DMS 273 treated with DMSO at 0.1 percent for 48 hours (cell line): ENCODE measurements at regions not wholly inside any gene's neighbourhood (a gene's known extent, or its start where the extent isn't known, plus 50 kb on each side); places are given as distances from the start of the nearest gene placed in this dataset.

Experiments used
- DNase-seq: peaks from one replicate; lab custom pipeline; 2025; lab: John Stamatoyannopoulos, UW

DNA sequence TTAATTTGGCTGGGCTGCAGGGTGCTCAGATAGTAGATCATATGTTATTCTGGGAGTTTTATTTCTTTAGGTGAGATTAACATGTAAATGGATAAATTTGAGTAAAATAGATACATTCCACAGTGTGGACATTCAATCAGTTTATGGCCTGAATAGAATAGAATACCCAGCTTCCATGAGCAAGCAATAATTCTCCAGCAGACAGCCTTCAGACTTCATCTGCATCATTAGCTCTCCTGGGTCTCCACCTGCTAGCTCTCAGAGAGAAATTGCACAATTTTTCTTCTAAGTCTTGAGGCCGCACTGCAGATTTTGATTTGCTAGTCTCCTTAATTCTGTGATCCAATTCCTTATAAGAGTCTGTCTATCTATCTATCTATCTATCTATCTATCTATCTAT, 420.3 kb upstream of the BOD1L1 start:
- DNase-seq = no peak

DNA sequence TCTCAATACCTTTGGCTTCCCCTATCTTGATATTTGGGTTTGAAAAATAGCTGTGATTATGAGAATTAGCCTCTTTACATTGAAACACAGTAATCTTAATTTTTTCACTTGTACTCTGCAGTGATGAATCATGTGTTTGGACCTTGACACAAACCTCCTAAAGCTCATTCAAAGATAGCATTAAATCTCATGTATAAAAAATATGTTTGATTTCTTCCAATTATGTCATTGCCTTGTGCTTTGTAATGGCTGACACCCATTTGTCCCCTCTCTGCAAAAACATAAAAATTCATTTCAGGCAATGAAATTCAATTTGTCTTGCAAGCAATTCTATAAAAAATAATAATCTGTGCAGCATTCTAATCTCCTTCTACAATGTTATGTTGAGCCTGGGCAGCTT, 422.4 kb upstream of the BOD1L1 start:
- no peak for DNase-seq

DNA sequence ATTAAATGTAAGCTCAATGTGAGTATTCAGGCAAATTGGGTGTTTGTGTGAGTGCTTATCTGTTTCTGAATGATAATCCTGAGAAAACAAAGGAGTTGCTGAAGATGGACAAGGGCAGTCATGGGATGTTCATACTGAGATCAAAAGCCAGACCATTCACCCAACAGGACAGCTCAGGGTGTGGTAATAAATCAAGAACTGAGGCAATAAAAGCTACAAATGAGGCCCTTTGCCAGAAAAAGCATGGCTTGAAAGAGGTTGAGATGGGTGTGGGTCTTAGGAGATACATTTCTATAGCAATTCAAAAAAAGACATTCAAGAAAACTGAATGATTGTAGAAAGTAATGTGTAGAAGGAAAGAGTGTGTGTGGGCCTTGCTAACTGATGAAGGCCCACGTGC, 425.8 kb upstream of the BOD1L1 start:
- DNase-seq = no peak

DNA sequence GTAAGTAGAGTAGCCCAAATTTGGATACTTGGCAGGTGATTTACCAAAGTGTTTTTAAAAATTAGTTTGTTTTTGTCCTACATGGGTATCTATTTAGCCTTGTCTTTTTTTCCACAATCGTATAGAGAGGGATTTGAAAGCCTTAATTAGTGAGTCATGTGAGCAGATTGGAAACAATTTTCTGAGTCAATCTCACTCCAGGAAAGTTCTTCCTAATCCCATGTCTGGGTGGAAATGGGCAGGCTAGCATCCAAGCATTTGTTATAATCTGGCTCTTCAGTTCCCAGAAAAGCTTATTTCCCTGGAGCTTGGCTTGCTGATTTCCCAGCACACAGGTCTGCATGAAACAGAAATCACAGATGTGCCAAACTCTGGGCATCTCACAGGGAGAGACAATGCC, 426.9 kb upstream of the BOD1L1 start:
- no peak for DNase-seq

DNA sequence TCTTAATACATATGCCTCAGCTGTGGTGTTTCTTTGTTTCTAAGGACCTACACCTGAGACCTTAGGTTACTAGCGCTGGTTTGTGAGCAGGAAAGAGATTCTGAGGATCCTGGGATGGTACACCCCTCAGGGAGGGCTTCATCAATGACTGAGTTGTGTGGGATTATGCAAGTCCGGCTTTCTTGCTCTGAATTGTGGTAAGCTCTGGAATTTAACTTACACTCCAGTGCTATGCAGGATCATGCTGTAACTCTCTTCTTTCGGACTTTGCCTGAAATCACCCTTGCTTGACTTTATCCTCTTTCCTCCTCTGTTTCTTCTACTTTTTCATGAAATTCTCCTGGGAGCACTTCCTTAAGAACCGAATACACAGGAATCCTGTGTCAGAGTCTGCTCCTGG, 431.5 kb upstream of the BOD1L1 start:
- no peak for DNase-seq

DNA sequence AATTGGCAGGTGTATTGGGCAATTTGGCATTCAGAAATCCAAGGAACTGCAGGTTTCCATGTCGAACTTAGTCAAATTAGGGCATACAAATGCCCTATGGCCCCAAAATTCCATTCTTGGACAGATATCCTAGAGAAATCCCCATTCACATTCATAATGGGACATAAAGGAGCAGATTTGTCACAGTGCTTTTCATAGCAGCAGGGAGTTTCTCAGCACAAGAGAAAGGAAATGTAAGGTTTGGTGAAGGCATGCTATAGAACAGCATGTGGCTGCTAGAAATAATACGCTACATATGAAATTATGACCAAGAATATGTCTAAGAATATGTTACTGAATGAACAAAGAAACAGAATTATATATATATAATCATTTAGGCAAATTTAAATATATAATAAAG, 437.5 kb upstream of the BOD1L1 start:
- no peak for DNase-seq

DNA sequence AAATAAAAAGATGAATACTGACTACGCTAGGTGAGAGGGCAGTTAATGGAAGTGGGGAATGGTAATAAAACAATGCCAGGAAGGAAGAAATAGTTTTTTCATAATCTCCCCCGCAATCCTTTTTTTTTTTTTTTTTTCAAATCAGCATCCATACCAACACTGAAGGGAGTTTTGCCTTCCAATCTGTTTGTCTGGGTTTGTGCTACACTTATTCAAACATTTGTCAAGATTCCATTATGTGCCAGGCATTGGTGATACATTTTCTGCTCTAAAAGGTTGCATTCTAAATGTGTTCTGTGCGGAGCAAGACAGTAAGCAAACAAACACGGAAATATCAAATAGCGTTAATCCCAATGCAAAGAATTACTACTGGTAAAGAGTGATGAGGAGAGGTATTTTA, 437.9 kb upstream of the BOD1L1 start:
- DNase-seq = no peak

DNA sequence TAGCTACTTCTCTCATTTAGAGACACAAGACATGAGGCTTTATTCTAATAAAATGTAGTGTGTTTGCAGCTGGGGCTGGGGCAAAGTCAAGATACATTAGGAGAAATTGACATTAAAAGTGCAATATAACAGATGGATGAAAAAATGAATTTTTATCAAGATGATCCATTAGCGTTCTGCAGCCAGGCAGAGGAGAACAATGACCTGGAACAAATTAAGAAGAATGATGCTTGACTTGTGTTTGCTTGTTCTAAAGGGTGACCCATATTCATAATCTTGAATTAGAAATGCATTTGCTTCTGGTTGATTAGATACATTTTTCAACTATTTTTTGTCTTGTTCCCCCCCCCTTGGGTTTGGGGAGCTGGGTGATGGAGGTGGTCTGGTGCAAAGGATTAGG, 439.5 kb upstream of the BOD1L1 start:
- no peak for DNase-seq

DNA sequence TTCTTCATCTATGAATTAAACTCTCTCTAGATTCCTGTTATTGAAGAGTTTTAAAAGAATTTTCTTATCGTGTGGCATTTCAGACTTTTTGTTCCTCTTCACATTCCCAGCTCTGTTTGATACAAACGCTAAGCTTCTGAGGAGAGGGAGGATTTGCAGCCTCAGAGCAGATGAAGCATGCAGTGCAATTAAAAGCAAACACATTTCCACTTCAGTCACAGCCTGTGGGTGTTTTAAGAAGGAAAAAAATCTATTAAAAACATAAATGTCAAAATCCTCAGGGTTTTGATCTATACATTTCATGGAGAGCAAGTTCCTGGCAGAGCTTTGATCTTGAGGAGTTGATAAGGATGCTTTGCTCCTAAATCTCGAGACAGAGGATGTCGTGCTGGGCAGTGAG, 442.4 kb upstream of the BOD1L1 start:
- DNase-seq = no peak

DNA sequence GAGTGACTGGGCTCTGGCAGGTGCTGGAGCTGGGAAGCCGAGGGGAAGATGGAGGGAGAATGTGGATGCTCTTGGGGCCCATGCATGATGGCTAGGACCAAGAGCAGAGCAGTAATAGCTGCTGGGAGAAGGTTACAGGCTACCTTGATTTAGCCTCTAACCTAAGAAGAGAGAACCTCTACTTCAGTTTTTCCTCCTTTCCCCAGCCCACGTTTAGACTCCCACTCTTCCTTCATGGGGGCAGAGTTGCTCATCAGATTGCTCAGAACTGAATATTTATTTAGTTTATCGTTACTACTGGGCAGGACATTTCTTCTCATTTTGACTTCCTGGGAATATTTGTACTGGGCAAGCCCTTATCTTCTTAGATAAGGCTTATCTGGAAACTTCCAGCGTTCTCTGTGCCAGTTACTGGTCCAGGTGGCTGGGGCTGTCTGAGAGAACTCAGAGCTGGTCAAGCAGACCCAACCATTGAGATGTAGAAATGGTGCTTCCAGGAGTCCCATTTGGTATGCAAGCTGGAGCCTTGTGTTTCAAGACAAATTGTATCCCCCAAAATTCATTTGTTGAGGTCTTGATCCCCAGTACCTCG, 442.9 kb upstream of the BOD1L1 start:
- no peak for DNase-seq

DNA sequence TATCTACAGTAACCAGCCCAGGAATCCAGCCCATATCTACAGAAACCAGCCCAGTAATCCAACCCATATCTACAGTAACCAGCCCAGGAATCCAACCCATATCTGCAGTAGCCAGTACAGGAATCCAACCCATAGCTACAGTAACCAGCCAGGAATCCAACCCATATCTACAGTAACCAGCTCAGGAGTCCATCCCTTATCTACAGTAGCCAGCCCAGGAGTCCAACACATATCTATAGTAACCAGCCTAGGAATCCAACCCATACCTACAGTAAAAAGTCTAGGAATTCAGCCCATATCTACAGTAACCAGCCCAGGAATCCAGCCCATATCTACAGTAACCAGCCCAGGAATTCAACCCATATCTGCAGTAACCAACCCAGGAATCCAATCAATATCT, 445.0 kb upstream of the BOD1L1 start:
- DNase-seq = no peak

DNA sequence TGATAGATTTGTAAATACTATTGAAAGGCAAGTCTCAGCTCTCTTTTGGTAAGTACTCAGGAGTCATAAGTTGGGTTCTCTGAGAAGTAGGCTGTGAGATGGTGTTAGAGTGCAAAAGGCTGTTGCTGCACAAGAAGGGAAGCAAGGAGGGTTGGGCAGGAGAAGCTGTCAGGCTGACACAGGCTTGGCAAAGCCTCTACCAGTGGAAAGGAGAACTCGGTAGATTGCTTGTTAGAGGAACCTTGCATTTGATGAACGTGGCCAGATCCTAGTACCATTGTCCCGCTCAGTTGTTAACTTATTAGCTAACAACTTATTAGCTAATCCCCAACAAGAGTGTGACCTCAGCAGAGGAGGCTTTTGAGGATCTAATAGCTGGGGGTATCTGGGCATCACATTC, 449.3 kb upstream of the BOD1L1 start:
- DNase-seq = no peak

DNA sequence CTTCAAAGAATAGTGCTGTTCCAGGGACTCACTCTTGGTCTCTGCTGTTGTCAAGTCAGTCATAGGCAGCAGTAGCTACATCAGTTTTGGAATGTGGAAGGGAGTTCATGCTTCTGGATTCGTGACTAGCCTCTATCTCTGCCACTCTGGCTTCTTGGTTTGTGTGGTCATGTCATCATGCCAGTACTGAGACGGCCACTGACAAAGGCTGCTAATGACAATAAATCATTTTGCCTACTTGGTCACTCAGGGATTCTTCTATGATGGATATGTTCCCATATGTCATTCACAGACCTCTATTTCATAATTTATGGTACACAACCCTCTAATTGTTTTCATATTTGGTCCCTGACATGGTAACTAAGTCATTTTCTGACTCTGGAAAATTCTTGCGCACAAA, 450.8 kb upstream of the BOD1L1 start:
- no peak for DNase-seq

DNA sequence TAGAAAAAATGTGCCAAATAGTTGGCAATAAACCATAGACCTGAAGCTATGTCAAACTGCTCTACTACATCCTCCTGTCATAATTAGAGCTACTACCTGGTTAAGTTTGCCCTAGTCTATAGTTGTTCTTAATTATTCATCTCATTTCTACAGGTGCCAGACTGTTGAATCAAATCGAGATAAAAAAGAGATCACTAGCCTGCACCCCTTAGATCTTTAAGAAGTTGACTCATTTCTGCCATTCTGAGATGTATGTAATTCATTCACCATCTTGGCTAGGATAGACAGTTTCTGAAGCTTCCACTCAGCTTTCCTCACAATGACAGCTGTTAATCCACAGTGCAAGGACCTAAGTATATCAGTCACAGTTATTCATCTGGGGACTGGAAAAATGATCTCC, 452.1 kb upstream of the BOD1L1 start:
- DNase-seq = no peak

DNA sequence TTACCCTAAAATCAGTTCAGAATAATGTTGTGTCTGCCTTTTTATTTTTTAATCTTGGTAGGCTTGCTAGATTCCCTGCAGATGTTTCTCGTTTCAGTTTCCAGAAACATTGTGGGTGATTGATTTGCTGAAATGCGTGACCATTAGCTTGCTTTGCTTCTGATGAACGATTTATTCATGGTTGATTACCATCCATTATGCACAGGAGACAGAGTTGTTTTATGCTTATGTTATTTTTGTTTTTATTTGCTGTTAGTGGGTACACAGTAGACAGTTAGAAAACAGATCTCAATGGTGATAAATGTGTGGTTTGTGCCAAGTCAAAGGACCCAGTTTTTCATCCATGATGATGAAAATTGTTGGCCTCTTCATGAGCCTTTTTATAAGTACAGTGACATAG, 455.6 kb upstream of the BOD1L1 start:
- no peak for DNase-seq

DNA sequence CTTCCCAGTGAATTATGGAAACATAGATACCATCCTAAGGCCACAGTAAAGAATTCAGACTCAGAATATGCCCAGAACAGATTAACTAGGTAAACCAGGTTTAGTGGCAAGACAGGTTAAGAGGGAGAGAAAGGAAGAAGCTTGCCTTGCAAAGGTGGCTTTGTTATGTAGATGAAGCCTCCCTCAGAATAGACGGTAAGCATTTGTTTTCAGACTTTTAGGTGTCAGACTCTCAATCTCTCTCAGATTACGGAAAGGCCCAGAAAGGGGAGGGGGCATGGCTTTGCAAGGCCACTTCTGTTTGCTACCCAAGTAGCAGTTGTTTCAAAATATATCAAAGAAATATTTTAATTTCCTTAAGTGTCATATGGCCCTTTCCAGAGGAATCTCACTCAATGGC, 457.1 kb upstream of the BOD1L1 start:
- no peak for DNase-seq

DNA sequence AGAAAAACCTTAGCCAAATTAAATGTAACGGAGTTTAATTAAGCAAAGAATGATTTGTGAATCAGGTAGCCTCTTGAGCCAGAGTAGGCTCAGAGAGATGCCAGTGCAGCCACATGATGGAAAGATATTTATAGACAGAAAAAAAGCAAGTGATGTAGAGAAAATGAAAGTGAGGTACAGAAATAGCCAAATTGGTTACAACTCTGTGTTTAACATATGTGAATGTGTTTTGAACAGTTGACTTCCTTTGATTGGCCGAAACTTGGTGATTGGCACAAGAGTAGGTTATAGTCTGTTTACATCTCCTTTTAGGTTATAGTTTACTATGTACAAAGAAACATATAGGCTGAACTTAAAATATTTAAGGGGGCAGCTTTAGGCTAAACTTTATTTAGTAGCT, 459.9 kb upstream of the BOD1L1 start:
- no peak for DNase-seq

DNA sequence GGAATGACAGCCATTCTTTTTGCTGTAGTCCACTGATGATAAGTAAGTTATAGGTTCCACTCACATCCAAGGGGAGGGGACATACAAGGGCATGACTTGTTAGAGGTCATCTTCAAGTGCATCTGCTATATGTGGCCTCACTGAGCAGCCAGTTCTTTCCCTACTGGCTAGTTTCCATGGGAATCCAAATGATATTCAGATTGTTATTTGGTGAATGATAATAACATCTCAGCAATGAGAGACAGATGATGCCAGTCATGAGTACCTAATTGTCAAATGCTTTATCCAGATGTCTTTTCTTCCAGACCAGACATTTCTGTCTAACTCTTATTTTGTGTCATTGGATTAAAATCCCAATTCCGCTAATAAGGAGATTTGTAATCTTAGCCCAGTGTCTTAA, 460.4 kb upstream of the BOD1L1 start:
- DNase-seq = no peak

DNA sequence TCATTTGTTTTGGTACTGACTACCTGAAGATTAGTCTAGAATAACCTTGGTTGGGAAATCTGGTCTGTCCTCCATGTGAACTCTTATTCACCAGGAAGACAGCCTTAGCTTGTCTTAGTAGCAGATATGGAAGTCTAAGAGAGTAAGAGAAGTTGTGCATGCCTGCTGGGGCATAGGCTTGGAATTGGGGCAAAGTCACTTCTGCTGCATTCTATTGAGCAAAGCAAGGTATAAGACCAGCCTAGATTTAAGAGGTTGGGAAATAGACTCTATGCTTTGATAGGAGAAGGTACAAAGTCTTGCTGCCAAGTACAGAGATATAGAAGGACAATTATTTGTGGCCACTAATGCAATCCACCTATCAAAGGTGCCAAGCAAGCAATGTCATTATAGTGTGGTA, 464.0 kb upstream of the BOD1L1 start:
- DNase-seq = no peak

DNA sequence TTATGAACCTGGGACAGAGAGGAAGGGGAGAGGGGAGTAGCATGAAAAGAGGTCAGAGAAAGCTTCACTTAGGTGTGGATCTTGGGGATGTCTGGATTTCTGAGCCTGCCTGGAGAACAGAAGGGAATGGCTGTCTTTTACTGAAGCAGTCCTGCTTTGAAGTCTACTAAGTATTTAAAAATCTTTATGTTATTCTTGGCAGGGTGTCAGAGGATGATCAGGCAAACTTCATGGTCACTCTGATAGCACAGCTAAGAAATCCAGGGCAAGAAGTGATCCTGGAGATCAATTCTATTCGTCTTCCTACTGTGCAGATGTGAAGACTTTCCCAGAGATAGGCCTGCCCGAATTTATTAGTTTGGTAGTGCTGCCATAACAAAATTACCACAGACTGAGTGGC, 464.4 kb upstream of the BOD1L1 start:
- no peak for DNase-seq

DNA sequence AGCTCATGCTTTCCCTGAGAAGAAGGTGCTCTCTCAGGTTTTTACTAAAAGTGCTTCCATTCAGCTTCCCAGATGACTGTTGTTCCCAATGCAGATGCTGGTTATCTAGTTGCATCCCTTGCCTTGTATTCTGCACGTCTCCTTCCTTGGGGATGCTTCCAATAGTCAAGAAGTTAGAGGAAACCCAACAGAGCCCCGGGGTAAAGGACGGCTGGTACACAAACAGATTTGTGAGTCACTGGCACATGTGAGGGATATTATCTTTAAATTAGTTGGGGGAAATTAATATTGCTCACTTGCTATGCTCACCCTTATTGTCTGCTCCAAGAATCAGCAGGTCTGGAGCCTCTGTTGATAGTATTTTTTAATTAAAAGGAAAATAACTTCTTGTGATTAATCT, 465.2 kb upstream of the BOD1L1 start:
- DNase-seq = no peak

DNA sequence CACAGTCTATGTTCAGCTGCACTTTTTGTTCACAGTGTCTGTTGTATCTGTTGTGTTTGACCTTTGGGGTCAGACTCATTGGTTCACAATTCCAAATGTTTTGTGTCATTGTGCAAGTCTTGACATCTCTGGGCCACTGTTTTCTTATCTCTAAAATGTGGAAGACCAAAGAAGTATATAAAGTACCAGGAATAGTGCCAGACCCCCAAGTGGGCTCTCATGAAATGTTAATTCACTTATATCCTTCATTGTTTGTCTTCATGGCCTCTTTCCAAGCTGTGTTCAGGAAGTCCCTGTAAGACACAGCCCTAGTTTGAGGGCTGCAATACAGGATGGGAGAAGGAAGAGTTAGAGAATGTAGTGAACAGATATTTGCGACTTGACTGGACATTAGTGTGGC, 468.3 kb upstream of the BOD1L1 start:
- DNase-seq = no peak

DNA sequence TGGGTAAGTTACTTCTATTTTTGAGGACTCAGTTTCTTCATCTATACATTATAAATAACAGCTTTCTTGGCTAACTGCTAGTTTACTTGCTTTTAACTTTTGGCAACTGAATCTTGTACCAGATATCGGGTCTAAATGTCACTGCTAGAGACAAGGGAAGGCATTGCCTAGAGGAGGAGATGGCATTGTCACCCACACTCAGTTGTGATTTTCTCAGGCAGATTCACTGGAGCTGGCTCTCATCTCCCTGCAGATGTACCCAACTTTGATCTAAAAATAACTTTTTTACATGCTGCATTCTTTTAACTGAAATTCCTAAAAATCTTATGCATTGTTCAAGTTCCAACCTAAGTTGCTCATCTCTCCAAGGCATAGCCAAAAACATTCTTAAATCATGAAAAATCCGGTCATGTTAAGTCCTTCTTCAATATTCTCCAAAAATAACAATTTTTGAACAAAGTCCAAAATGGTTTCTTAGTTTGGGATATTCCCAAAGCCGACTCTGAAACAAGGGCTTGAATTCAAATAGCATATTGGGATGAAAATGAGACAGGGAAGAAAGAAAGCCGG, 469.0 kb upstream of the BOD1L1 start:
- DNase-seq = no peak

DNA sequence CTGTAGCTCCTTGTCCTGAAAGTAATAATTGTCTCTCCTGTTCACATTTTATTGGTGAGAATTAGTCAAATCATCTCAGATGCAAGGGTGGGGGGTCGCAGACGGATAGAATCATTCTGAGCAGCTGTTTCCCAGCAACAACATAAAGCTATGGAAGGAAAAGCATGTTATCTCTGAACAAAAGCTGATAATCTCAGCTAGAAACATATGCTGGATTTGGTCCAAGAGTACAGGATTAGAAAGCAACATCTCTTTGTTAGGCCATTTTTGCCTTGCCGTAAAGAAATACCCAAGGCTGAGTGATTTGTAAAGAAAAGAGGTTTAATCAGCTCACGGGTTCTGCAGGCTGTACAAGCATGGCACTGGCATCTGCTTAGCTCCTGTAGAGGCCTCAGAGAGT, 472.8 kb upstream of the BOD1L1 start:
- no peak for DNase-seq

DNA sequence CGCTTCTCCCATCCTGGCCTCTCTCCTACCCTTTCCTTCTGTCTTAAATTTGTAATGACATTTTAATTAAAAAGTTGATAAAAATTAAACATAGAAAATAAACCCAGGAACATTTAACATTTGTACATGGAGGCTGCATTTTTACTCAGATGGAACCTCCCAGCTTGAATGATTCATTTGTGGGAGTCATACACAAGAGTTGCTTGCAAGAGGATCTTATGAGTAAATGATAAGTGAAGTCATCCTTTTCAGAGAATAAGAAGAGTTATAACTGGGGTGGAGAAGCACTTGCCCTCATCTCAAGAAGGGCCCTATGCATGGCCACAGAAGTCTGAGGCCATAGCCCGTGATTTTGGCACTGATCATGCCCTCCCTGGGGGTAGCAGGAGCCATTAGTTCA, 482.9 kb upstream of the BOD1L1 start:
- no peak for DNase-seq
